ENCODE measurements at regions not wholly inside any gene's neighbourhood (a gene's known extent, or its start where the extent isn't known, plus 50 kb on each side); places are given as distances from the start of the nearest gene placed in this dataset.

- Histone ChIP-seq H3K9me1 (replicated peaks; ENCODE audit: control insufficient read depth, extremely low read depth, insufficient read depth, low read length) (no peaks in the 10 kb centered on the region), H3K4me1 (ENCODE audit: control insufficient read depth, extremely low read depth, insufficient read depth, low read length) (peaks cover 11% of the 10 kb centered on the region), H3K27ac (ENCODE audit: insufficient read depth, low read depth, low read length) (no peak overlapping the region), H3K9me3 (replicated peaks; ENCODE audit: control insufficient read depth, insufficient read depth, low read length) (no peaks in the 10 kb centered on the region), H4K20me1 (replicated peaks; ENCODE audit: control insufficient read depth, extremely low read depth, insufficient read depth, low read length) (no peaks in the 10 kb centered on the region), H3K27me3 (ENCODE audit: control insufficient read depth in 2 of 2, insufficient read depth in 2 of 2, low read length in 2 of 2) (no peaks in the 10 kb centered on the region), H3K79me2 (ENCODE audit: control insufficient read depth, insufficient read depth, low read length) (no peaks in the 10 kb centered on the region), H3K4me3 (replicated peaks in 1 of 3; ENCODE audit: insufficient read depth in 1 of 3, low read depth in 1 of 3, low read length in 3 of 3) (no peak overlapping the region), H3K9ac (replicated peaks; ENCODE audit: extremely low read depth, insufficient read depth, low read length) (no peak overlapping the region), H2AFZ (ENCODE audit: low read depth, low read length) (no peak overlapping the region), H3K36me3 (ENCODE audit: control insufficient read depth in 2 of 2, extremely low read depth in 1 of 2, insufficient read depth in 2 of 2, low read length in 2 of 2) (no peaks in the 10 kb centered on the region), H3K4me2 (ENCODE audit: insufficient read depth, low read length) (no peak overlapping the region)
- FAIRE-seq: peak; percentile 52
- no TSS peak for BruUV-seq (replicated peaks)
- TF ChIP-seq MAX (IDR thresholded peaks at IDR 0.05; ENCODE audit: insufficient read depth, insufficient read length) (no peak), EZH2 (IDR thresholded peaks at IDR 0.05; ENCODE audit: borderline replicate concordance, low read depth, low read length, severe bottlenecking) (no peak), POLR2A (IDR thresholded peaks at IDR 0.05; ENCODE audit: low read depth, low read length) (no peak), MYC (IDR thresholded peaks at IDR 0.05; ENCODE audit: low read depth, low read length) (no peak), JUN (IDR thresholded peaks at IDR 0.05; ENCODE audit: borderline replicate concordance, insufficient read depth, insufficient read length, low read depth) (no peak), FOS (IDR thresholded peaks at IDR 0.05; ENCODE audit: borderline replicate concordance, insufficient read depth, low read length) (no peak), CTCF (IDR thresholded peaks at IDR 0.05; ENCODE audit: extremely low read depth in 1 of 2, insufficient read depth in 1 of 2, low read depth in 1 of 2, low read length in 2 of 2) (no peak), POLR2AphosphoS5 (IDR thresholded peaks at IDR 0.05; ENCODE audit: insufficient read depth, low read depth, low read length) (no peak), GATA2 (IDR thresholded peaks at IDR 0.05; ENCODE audit: insufficient read depth, insufficient read length, low read depth, low read length) (no peak)
- ChIA-PET CTCF (interaction anchor here (0.8 to 1.8 kb wide), 5 partner anchors 8 to 148 kb away, joined by 3 to 6 read pairs (median 3); no protein-coding TSS in a partner anchor), POLR2A (no interaction called here)
- DNase-seq (ENCODE audit: low read depth, low spot score): no peak
- dilution Hi-C loops (cut with MboI; ENCODE audit: extremely low pct_ligation_motif_present, low sequenced_read_pairs) (no loop called here), intact Hi-C loops (cut with micrococcal nuclease) (no loop called here)
These were observed 66.3 kb upstream of the PPP2R5A start for GRCh38 chr1:212218911-212219310.
